OCI-LY3 (cell line): ENCODE measurements at regions not wholly inside any gene's neighbourhood (a gene's known extent, or its start where the extent isn't known, plus 50 kb on each side); places are given as distances from the start of the nearest gene placed in this dataset.

Experiments
- CTCF ChIP-seq: fragments of 200-600, 300-600 bp; sonication (generic); IDR thresholded peaks from 2 replicates; pipeline ENCODE4 v1.5.1; 2014; ENCODE audit warnings: antibody characterized with exemption, low read length, low read depth
- EZH2phosphoT487 ChIP-seq: fragments of 200-600 bp; shearing (Covaris generic); IDR thresholded peaks from 2 replicates; pipeline ENCODE4 v1.6.1; 2018; ENCODE audit warnings: antibody characterized with exemption, mixed run types, low read depth

- TF ChIP-seq CTCF = no peak
- no peak for TF ChIP-seq EZH2phosphoT487
These were observed 2310.2 kb downstream of the LRRC4C start for GRCh38 chr11:39149214-39149613.
